ENCODE measurements at regions not wholly inside any gene's neighbourhood (a gene's known extent, or its start where the extent isn't known, plus 50 kb on each side); places are given as distances from the start of the nearest gene placed in this dataset.
"Not testable (repeated sequence)": the region's sequence is repeated elsewhere in the genome, so short reads cannot be mapped to it uniquely, and the experiment has no call there.

DNA sequence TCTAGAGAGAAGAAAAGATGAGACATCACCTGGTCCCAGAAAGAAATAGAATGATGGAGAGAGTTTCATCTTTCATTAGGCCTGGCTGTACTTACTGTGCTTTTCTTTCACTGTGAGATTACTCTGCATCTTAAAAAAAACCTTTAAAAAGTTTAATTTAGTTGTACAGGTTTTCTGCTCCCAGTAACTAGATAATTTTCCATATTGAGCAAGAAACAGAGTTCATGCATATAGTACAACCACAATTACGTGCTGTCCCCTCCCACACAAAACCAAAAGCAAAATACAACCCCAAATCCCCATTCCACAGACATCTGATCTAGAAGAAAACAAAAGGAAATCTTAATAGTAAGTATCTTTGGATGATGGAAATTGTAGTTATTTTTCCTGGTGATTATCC lies 371.2 kb downstream of the SH2D1A start:
- no peak for DNase-seq (ENCODE audit: low read depth)

DNA sequence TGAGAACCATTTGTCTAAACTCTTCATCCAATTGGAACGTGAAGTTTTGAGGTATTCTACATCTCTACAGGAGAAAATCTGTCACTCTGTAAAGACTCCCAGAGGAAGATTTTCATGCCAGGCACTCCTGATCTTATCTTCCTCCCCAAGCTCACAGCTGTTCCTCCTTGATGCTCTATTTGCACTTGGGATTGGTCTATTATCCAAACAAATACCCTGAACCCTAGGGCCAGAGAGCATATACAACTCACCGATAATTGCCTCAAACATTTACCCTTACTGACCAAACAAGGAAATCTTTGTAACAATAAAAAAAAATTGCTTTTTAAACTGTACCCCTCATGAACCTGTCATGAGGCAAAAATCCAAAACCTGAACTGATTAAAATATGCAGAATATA lies 372.7 kb downstream of the SH2D1A start:
- no peak for DNase-seq (ENCODE audit: low read depth)

DNA sequence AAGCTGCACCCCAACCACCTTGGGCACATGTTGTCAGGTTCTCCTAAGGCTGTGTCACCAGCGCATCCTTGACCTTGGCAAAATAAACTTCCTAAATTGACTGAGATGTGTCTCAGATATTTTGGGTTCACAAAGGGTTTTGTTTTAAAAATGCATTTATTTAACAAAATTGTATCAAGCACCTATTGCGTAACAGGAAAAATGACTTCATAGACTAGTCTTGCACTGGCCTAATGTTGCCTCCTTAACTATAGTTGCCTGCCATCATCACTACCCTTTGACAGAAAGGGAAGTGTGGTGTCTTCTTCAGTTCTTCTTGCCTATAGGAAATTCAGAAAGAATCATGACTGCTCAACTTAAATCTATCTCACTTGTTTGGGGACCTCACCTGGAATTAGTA lies 374.2 kb downstream of the SH2D1A start:
- no peak for DNase-seq (ENCODE audit: low read depth)

DNA sequence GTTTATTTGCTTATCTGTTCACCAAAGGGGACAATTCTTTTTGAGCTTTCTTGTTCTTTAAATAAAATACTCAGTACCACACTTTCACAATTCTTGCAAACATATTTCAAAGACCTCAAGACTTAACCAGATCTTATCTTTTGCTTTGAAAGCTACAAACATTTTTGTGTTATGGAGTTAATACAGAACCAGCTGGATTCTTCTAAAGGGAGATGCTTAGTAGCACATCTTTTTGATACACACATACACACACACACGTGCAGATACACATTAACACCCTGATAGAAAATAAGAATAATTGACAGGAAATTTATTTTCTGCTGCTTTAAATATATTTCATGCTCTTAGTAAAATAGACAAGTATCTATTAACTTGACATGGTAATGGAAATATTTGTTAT lies 379.1 kb downstream of the SH2D1A start:
- DNase-seq (ENCODE audit: low read depth), result no peak

DNA sequence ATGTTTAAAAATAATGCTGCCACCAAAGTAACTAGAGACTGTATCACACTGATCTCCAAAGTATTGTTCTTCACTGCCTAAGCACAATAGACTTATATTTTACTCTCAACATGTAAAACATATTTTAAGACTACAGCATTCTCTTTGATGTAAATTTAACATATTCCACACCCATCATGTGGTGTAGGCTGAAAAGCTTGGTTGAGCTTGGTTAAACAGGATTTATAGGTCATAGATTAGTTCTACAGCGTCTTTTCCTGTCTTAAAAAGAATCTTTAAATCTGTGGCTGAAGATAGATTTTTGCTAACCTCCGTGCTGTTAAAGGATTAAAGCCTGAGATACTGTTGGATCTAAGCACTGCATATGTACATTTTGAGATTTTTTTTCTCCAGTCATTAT lies 379.9 kb downstream of the SH2D1A start:
- DNase-seq (ENCODE audit: low read depth), result no peak

DNA sequence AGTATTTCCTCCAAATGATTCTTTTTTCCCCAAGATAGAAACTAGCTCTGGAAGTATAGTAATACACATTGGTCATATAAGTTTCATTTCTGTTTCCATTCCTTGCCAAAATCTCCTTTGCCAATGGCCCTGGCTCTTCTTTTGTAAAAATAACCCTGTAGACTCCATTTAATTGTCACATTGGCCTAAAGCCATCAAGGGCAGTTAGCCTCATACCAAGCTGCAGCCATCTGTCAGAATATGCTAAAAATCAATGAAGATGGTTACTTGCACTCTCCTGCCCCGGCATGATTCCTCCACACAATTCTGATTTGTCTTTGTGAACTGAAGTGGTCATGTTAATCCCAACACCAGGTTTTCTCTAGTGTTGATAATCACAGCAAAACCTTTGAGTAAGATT lies 380.5 kb downstream of the SH2D1A start:
- no peak for DNase-seq (ENCODE audit: low read depth)

DNA sequence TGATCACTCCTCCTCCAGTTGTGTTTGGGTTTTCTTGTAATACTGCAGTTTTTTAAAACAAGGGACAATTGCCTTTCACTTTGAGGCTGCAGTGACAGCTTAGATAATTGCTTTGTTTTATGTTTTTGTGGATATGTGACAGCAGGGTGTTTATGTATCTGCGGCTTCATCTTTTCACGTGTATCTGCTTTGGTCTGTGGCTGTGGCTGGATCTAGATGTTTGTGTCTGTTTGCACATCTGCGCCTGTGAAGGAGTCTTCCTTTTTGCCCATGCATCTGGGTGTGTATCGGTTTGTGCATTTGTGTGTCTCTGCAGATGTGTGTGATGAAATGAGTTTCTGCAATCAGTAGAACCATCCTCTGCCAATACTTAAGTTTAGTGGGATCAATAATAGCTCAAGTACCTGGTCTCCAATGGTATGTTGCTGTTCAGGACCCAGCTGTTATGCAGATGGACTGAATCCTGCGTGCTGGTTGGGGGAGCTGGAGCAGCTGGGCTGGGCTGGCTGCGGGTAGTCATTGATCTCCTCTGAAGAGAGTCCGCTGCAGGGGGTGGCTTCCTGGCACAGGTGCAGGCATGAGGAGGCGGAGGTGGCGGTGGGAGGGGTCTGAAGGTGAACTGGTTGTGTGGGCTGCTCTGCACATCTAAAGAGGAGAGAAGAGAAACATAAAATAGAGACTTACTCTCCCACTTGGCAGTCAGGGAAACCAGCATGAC lies 390.3 kb downstream of the SH2D1A start:
- peak; percentile 2 for DNase-seq (ENCODE audit: low read depth)

DNA sequence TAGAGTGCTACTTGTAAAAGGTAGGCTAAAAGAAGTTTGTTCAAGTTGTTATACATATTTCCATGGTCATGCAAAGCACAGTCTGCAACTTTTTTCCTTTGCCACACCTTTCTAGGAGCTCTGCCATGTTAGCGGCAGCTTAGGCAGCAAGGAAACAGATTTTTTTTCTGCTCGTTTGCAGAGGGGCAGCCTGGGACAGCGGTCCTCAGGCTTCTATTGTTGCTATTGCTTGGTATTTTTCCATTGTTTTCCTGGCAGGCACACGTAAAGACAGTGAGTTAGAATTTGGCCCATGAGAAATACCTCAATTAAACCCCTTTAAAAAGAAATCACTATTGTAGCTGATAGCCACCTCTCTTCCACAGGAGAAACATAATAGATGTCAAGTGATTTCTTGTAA lies 391.4 kb downstream of the SH2D1A start:
- DNase-seq (ENCODE audit: low read depth), result no peak

DNA sequence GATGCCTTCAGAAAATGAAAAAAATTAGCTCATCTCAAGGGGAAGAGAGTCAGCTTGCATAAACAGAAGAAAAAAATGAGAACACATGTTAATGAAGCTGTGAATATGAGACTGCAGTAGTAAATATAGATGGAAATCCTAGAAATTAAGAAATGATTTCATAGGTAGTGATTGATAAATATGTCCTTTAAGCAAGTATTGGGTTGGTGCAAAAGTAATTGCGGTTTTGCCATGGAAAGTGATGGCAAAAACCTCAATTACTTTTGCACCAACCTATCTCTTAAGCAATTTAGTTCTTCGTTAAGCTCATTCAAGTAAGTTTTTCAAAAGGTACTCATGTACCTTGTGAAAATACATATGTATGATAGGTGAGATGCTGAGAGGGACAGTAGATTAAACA lies 400.9 kb downstream of the SH2D1A start:
- no peak for DNase-seq (ENCODE audit: low read depth)

DNA sequence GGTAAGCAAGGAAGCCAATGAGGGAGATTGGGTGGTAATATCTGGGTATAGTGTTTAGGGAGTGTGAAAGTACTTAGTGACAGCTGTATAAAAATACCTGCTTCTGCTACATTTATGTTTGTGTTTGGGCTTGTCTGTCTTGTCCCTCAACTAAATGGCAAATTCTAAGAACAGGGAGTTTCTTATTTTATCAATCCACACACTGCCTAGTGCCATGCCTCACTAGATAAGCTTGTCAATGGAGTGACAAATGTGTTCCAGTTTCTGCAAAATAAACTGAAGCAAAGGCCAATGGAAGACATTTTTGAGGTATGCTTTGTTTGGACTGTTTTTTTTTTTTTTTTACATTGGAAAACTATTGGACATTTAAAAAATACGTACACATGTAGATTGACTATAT lies 418.0 kb downstream of the SH2D1A start:
- no peak for DNase-seq (ENCODE audit: low read depth)

DNA sequence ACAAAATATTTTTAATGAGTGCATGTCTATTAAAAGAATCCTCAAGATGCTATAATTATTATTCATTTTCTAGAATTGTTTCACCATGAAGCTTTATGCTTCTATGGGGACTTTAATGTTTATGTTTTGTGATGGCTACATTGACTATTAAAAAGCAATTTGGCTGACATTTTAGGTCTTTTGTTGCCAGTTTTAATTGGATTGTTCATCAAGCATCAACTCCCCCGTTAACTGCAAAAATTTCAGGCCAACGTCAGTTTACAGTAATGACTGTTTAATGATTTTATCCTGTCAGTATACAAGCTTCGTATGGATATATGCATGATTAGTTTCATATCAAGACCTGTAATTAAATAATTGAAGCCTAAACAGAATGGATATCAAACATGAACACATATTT lies 422.8 kb downstream of the SH2D1A start:
- no peak for DNase-seq (ENCODE audit: low read depth)

DNA sequence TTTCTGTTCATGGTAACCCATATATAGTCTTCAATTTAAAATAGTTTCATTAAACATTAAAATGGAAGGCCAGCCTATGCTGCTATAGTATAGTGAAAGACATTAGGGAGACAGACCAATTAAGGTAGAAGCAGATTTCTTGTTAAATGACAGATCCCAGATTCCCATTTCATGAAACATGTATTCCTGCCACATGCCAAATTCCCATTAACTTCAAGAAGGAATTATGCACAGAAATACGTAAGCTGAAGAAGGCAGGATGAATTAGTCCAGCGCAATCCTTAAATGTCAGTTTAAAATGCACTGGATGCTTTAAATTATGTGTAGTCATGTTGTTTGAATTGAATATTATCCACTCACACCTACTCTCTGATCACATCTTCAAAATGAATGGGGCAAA lies 424.9 kb downstream of the SH2D1A start:
- no peak for DNase-seq (ENCODE audit: low read depth)

DNA sequence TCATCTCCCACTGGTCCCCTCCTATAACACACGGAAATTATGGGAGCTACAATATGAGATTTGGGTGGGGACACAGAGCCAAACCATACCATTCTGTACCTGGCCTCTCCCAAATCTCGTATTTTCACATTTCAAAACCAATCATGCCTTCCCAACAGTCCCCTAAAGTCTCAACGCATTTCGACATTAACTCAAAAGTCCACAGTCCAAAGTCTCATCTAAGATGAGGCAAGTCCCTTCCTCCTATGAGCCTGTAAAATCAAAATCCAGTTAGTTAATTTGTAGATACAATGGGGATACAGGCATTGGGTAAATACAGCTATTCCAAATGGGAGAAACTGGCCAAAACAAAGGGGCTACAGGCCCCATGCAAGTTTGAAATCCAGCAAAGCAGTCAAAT lies 441.9 kb downstream of the SH2D1A start:
- DNase-seq (ENCODE audit: low read depth), result not testable (repeated sequence)

DNA sequence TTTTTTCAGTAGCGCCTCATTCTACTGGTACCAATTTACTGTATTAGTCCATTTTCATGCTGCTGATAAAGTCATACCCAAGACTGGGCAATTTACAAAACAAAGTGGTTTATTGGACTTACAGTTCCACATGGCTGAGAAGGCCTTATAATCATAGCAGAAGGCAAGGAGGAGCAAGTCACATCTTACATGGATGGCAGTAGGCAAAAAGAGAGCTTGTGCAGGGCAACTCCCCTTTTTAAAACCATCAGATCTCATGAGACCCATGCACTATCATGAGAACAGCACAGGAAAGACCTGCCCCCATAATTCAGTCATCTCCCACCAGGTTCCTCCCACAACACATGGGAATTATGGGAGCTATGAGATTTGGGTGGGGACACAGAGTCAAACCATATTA lies 443.5 kb downstream of the SH2D1A start:
- not testable (repeated sequence) for DNase-seq (ENCODE audit: low read depth)

DNA sequence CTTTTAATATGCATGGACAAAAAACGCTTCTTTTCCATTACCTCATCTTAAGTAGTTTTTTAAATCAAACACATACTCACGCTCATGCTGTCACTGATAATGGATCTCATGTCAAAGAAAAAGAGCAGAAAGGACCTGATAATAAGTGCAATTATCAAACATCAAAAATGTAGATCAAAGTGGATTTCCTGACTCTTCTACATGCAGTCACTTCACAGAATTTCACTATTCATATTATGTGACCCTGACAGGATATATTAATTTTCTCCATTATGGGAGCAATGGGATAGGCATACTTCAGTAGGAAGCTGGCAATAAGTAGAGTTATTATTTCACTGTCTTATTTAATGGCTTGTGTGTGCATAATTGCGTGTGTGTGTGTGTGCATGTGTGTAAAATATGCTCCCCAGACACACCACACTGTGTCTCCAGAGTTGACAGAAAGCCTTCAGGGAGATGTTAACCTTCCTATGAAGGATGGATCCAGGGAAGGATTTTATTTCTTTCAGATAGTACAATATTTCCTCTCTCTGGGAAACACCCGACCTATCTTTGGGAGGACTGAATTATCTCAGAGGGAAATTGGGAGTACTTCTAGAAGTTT lies 445.2 kb downstream of the SH2D1A start:
- no peak for DNase-seq (ENCODE audit: low read depth)

DNA sequence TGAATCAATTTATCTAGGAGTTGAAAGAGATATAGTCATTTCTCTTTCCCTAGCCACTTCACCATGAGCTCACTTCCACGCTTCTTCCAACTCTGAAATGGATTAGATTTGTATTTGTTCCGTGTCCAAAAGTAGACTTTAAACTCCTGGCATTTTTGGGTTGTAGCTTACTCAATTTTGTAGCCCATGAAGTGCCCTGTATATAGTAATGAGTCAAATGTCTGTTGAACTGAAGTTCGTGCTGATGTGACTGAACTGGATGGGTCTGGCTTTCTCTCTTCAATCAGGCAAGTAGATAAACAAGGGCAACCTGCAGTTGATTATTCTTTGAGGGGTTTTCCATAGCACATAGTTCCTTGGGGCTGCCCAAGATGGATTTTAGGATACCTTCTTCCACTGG lies 450.6 kb downstream of the SH2D1A start:
- no peak for DNase-seq (ENCODE audit: low read depth)

DNA sequence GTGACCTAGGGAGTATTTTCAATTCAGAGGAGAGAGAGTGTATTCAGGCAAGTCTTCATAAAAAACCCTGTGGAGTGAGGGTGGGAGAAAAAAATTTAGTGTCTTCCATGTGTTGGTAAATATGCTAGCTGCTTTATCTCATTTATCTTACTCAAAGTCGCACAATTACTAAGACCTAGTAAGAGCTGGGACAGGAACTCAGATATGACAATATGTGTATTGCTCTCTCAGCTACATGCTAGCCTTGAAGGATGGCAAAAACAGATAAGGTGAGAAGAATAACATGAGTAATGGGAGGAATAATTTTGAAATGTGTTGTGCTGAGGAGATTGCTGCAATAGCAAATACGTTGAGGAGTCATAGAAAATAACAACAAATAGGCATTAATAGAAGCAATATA lies 458.6 kb downstream of the SH2D1A start:
- DNase-seq (ENCODE audit: low read depth), result no peak

DNA sequence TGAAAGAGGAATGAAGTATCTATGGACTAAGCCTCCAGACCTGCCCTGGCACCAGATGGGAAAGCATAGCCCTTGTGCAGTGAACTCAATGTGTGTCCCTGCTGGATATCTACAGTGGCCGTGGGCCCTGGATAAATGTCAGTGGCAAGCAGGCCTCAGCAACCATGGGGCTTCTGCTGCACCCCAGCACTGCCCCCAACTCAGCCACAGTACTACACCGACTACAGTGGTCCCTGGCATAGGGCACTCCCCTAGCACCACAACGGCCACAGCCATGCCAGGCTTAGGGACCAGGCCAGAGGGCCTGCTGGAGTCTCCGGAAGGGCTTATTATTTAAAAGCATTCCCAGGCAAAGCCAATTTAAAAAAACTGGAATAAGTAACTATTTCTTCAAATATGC lies 459.1 kb downstream of the SH2D1A start:
- DNase-seq (ENCODE audit: low read depth), result no peak

DNA sequence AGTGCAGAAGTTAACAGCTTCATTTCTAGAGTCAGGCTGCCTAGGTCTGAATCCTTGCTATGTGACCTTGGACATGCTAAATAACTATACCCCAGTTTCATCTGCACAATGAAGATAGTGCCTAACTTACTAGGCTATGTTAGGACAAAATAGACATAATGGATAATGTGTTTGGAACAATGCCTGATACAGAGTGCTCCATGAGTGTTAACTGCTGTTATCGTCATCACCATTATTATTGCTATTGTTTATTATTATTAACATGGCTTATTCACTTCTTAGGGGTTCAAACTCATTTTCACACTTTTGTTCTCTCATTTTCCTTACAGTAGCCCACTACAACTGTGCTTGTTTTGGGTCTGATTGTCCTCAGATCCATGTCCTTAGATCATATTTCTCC lies 467.7 kb downstream of the SH2D1A start:
- DNase-seq (ENCODE audit: low read depth), result no peak

DNA sequence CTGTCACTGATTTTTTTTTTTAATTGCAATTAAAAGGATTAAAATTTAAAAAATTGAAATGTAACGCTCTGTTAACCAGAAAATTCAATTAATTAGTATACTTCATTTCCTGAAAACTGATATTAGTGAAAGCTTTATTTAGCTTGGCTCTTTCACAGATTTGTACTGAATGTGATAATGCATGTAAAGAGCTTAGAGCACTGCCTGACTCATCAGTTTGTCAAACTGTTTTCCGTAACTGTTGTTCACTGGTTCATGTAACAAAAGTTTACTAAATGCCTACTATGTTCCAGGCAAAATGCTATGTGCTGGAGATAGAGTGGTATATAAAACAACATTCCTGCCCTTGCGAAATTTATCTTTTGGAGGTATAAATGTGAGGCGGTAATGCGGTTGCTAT lies 471.7 kb downstream of the SH2D1A start:
- DNase-seq (ENCODE audit: low read depth), result no peak

DNA sequence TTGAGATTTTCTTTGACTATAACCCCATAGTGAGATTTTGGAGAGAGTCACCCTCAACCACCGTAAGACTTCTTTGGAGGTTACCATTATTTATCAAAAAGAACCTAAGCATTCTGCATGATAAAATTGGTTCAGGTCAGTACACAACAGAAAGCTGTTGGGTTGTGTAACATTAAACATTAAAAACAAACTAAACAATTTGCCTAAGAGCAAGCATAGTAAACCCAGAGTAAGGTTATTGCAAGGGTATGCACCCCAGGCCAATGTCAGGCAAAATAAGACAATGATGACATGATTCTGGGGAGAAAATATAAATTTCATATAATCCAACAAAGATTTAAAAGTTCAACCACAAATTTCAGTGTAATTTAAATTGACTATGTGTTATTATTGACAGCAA lies 472.4 kb downstream of the SH2D1A start:
- no peak for DNase-seq (ENCODE audit: low read depth)

DNA sequence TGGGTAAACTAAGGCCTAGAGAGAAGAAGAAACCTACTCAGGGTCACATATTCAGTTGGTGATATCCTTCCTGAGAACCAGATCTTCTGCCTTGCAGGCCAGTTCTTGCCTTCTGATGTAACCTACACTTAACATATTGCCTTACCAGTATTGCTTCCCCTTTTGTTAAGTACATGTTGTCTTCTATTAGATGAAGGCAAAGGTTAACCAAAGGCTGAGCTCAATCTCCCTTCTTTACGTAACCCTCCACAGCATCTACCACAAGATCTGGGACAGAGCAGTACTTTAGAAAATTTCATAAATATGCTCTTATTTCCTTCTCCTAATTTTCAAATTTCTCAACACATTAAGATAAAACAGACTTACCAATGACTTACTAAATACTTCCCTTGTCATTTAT lies 474.4 kb downstream of the SH2D1A start:
- DNase-seq (ENCODE audit: low read depth), result no peak

DNA sequence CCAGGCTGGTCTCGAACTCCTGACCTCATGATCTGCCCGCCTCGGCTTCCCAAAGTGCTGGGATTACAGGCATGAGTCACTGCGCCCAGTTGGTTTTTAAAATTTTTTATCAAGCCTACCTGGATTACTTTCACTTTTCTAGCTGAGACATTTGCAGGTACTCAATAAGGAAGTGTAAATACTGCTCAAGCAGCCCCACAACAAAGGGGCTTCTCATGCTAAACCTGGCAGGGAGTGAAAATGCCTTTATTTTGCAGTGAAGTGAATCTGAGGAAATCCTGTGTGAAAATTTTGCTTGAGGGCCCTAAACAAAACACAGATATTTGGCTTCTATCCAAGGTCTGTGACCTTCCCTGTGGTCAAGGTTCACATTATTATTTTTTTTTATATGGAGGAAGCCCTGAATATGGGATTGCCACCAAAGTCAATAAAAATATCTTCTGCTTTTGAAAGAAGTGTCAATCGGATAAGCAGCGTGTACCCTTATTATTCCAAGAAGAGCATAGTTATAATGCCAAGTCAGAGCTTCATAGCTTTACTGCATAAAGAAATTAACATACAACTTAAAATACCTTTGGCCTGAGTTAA lies 481.0 kb downstream of the SH2D1A start:
- no peak for DNase-seq (ENCODE audit: low read depth)

DNA sequence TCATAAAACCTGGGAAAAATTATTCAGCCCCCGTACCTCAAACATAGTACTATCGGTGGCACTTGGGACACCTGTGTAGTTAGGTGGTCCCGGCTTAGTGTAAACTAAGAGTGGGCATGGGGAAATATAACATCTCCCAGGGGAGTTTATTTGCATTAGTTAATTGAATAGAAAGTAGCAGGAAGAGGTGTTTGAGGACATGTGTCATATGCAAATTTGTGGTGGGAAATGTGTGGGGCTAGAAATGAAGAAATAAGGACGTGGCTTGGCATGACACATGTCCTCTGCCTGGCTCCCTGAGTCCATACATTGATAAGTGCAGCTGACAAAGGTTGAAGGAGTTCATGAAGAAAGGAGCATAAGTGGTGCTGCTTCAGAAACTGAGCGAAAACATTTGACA lies 483.6 kb downstream of the SH2D1A start:
- no peak for DNase-seq (ENCODE audit: low read depth)
